Pancreas (tissue), 10 donors: ENCODE measurements at regions not wholly inside any gene's neighbourhood (a gene's known extent, or its start where the extent isn't known, plus 50 kb on each side); places are given as distances from the start of the nearest gene placed in this dataset.

ENCODE experiments used
- ATAC-seq, 4 donors: fragments of 200-7000 bp; cut with Tn5 transposase; one replicate each; pipeline versions ENCODE4 v1.8.0 to v1.9.1; 2020; ENCODE audit warnings: mild to moderate bottlenecking in 4 of 4, moderate library complexity in 4 of 4
- DNase-seq, 6 donors: peaks; one replicate each; pipeline ENCODE4 v3.0.0-alpha.2; 2020
- FAIRE-seq: peaks from 2 replicates; lab custom pipeline; 2012; peaks lifted over from hg19 to GRCh38; lab: Jason Lieb, UNC
- H3K27ac ChIP-seq, 4 donors: fragments of 200-600 bp; sonication (generic); 1 replicate in 3 of 4; 2 replicates in 1 of 4; pipeline versions ENCODE4 v1.5.0 to v1.8.0; 2020
- H3K27me3 ChIP-seq, 4 donors: fragments of 200-600 bp; one replicate each; pipeline ENCODE4 v1.8.0; 2021
- H3K36me3 ChIP-seq, 3 donors: fragments of 200-600 bp; sonication (generic) in 1 of 3; one replicate each; pipeline versions ENCODE4 v1.5.0 to v1.8.0; 2020 to 2021
- H3K4me1 ChIP-seq, 3 donors: fragments of 200-600 bp; one replicate each; pipeline ENCODE4 v1.8.0; 2021
- H3K4me3 ChIP-seq, 4 donors: fragments of 200-600 bp; sonication (generic) in 2 of 4; one replicate each; pipeline versions ENCODE4 v1.5.0 to v1.8.0; 2020 to 2021
- H3K9me3 ChIP-seq, 4 donors: fragments of 200-600 bp; one replicate each; pipeline ENCODE4 v1.8.0; 2021
- WGBS, 2 donors: extraction: QIAGEN DNeasy Blood & Tissue Kit; methylation state at CpG; one replicate each; pipeline ENCODE4 v1.1.7; 2013; 5-methylcytosine and 5-hydroxymethylcytosine counted together
- intact Hi-C, 3 donors: fragments of 100-400 bp; cut with DNase I; formaldehyde crosslinking; loops; one replicate each; pipeline versions ENCODE4 v1.11.1 to v1.14.2; 2022
- TF ChIP-seq, protein P1 (sequence below), 4 donors: fragments of 200-600 bp; sonication (generic) in 3 of 4; IDR thresholded peaks; one replicate each; pipeline versions ENCODE4 v1.5.0 to v1.8.0; 2021; ENCODE audit warnings: antibody characterized with exemption in 4 of 4
- donor health status: healthy with polysubstance abuse.
- donor health status: DM: no; HTN: no; CAD: no; lungs with moderate emphysema.
- donor health status: DM: no; HTN: no; CAD: no.
- donor health status: control.
- donor health status: control.
- donor health status: Bipolar disorder and iron deficiency.
- donor health status: DM: yes; HTN: yes; CAD: no.
- donor health status: DM: no; HTN: no; CAD: no.
- donor health status: DM: no; HTN: no; CAD: no.
- donor health status: DM: yes; HTN: yes; CAD: no.

DNA sequence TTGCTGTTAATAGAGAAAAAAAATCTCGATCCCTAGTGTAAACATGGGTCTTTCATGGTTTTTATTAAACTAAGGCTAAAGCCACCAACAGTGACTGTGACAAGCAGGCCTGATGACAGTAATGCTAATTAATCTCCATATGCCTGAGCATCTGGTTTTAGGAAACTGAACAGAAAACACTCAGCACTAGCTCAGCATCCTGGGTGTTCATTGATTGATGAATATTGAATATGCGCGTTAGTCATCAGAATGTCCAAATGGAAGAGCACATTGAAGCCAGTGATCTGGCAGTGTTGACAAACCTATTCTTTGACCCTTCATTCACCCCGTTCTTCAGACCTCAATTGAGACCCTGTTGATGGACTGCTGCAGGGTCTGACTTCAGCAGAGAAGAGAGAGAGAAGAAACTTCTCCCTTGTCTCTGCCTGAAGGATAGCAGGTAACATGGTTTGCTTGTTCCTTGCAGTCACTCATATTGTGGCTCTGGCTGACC is 283.8 kb downstream of the RDH14 start:
- ATAC-seq, result no peak
- Histone ChIP-seq H3K27me3 (no peaks in the 10 kb centered on the region), H3K4me1 (no peaks in the 10 kb centered on the region), H3K4me3 (no peak overlapping the region), H3K36me3 (peaks cover 0 to 8% (median 0%) of the 10 kb centered on the region in 3 donors), H3K9me3 (no peaks in the 10 kb centered on the region), H3K27ac (no peak overlapping the region)
- TF ChIP-seq, protein P1, sequence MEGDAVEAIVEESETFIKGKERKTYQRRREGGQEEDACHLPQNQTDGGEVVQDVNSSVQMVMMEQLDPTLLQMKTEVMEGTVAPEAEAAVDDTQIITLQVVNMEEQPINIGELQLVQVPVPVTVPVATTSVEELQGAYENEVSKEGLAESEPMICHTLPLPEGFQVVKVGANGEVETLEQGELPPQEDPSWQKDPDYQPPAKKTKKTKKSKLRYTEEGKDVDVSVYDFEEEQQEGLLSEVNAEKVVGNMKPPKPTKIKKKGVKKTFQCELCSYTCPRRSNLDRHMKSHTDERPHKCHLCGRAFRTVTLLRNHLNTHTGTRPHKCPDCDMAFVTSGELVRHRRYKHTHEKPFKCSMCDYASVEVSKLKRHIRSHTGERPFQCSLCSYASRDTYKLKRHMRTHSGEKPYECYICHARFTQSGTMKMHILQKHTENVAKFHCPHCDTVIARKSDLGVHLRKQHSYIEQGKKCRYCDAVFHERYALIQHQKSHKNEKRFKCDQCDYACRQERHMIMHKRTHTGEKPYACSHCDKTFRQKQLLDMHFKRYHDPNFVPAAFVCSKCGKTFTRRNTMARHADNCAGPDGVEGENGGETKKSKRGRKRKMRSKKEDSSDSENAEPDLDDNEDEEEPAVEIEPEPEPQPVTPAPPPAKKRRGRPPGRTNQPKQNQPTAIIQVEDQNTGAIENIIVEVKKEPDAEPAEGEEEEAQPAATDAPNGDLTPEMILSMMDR (IDR thresholded peaks at IDR 0.05), result no peak
- no peak for FAIRE-seq
- WGBS, 2 donors, result 77 to 81% methylated on average over 4 of the region's 4 CpGs
- DNase-seq, result no peak
- intact Hi-C loops, result no loop called here

DNA sequence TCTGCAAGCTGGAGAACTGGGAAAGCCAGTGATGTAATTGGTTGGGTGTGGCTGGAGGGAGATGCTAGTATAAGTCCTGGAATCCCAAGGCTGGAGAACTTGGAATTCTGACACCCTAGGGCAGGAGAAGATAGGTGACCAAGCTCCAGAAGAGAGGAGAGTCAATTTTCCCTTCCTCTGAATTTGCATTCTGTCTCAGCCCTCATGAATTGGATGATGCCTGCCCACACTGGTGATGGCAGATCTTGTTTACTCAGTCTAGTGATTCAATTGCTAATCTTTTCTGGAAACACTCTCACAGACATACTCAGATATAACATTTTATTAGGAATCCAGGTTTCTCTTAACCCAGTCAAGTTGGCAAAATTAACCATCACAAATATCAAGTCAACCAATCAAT is 287.2 kb downstream of the RDH14 start:
- H3K27me3 ChIP-seq, result no peaks in the 10 kb centered on the region

DNA sequence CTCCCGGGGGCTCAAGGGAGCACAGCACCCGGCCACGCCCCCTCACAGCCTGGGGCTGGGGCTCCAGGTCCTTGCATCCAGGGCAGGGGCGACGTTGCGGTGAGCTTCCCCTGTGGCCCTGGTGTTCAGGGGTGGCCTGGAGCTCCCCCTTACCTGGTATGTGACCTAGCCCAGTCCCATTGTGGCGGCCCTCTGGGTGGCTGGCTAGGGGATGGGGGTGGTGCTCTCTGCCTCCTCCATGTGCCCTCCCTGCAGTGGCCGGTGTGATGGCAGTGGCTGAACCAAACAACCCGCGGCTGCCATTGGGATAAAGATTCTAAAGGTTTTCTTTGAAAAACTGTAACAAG is 288.3 kb downstream of the RDH14 start:
- no peaks in the 10 kb centered on the region for H3K9me3 ChIP-seq
- no peak for FAIRE-seq
- 77 to 90% methylated on average over 10 of the region's 10 CpGs for WGBS, 2 donors
- TF ChIP-seq, protein P1 (IDR thresholded peaks at IDR 0.05), result no peak
- no peaks in the 10 kb centered on the region for H3K4me1 ChIP-seq
- DNase-seq, result peak in 3 of 6 donors; percentile 14 to 58 (median 43)
- H3K27ac ChIP-seq, result no peak overlapping the region
- no peaks in the 10 kb centered on the region for H3K27me3 ChIP-seq
- H3K4me3 ChIP-seq, result no peak overlapping the region
- H3K36me3 ChIP-seq, result no peaks in the 10 kb centered on the region
- intact Hi-C loops, result no loop called here
- no peak for ATAC-seq

More for the DNA sequence above, 287.2 kb downstream of the RDH14 start:
- Histone ChIP-seq H3K27ac (no peak overlapping the region), H3K36me3 (peaks cover 0 to 2% (median 0%) of the 10 kb centered on the region in 3 donors), H3K9me3 (no peaks in the 10 kb centered on the region), H3K4me1 (no peaks in the 10 kb centered on the region), H3K4me3 (no peak overlapping the region)
- FAIRE-seq (no peak), DNase-seq (no peak), ATAC-seq (no peak)
- intact Hi-C loops, result no loop called here
- TF ChIP-seq, protein P1 (IDR thresholded peaks at IDR 0.05), result no peak

DNA sequence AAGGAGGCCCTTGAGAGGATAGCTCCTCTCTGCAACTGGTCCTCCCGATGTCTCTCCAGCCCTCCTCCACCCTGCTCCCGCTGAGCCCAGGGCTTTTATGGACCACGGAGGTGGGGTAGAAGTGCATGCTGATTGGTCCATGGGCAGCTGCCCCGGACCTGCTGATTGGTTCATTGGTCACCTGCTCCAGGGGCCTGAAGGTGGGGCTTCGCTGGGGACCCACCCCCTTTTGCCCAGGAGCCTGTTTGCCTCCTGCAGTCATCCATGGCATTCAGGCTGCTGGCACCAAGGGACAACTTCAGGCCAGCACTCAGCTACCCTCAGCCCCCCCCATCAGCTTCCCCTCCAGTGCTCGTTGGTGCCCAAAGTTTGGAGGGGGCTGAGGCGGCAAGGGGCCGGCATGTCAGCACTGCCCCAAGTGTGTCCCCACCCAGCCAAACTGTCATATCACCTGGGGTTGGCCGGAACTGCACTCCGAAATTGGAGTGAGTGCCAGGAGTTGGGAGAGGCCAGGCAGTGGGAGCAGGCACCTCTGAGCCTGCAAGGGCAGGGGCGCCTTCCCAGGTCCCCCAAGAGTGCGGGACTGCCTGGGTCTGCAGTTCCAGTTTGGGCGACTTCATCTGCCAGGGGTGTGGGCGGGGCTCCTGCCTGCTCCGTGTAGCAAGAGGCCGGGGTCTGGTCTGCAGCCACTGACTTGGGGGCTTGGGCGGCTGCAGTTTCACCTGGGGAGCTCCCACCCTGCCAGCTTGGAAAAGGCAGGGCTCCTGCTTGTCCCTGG is 288.9 kb downstream of the RDH14 start:
- H3K27ac ChIP-seq, result no peak overlapping the region
- no peaks in the 10 kb centered on the region for H3K9me3 ChIP-seq
- ATAC-seq (no peak), DNase-seq (peak in 2 of 6 donors; percentile 15 to 61), FAIRE-seq (no peak)
- no peaks in the 10 kb centered on the region for H3K36me3 ChIP-seq
- TF ChIP-seq, protein P1 (IDR thresholded peaks at IDR 0.05), result no peak
- intact Hi-C loops, result no loop called here
- no peak overlapping the region for H3K4me3 ChIP-seq
- H3K4me1 ChIP-seq, result no peaks in the 10 kb centered on the region
- H3K27me3 ChIP-seq, result no peaks in the 10 kb centered on the region
- 77 to 85% methylated on average over 17 of the region's 17 CpGs for WGBS, 2 donors

DNA sequence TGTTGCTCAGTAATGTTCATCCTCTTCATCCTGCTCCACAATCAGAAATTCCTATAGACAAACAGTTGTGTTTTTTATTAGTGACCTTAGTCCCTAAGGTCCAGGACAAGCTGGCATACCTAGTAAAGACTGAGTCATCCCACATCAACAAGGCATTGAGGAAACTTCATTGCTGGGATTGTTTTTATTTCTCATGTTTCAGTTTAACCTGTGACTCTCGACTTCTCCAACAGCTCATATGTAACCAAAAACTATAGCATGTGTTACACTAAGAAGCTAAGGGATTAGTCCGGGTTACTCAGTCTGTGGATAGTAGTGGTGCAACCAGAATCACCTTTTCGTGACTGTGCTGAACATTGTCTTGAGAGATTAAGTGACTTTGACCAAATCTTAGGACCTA is 292.1 kb downstream of the RDH14 start:
- no peaks in the 10 kb centered on the region for H3K9me3 ChIP-seq
- TF ChIP-seq, protein P1 (IDR thresholded peaks at IDR 0.05), result no peak
- DNase-seq (no peak), ATAC-seq (no peak), FAIRE-seq (no peak)
- 47 to 66% methylated on average over 3 of the region's 3 CpGs for WGBS, 2 donors
- no peaks in the 10 kb centered on the region for H3K27me3 ChIP-seq
- no peaks in the 10 kb centered on the region for H3K36me3 ChIP-seq
- H3K4me3 ChIP-seq, result no peak overlapping the region
- no peak overlapping the region for H3K27ac ChIP-seq
- intact Hi-C loops, result no loop called here
- H3K4me1 ChIP-seq, result no peaks in the 10 kb centered on the region
